ENCODE measurements at regions not wholly inside any gene's neighbourhood (a gene's known extent, or its start where the extent isn't known, plus 50 kb on each side); places are given as distances from the start of the nearest gene placed in this dataset.
A peak's percentile ranks its signal among the peaks of the same experiment; 100 is the strongest.

DNA sequence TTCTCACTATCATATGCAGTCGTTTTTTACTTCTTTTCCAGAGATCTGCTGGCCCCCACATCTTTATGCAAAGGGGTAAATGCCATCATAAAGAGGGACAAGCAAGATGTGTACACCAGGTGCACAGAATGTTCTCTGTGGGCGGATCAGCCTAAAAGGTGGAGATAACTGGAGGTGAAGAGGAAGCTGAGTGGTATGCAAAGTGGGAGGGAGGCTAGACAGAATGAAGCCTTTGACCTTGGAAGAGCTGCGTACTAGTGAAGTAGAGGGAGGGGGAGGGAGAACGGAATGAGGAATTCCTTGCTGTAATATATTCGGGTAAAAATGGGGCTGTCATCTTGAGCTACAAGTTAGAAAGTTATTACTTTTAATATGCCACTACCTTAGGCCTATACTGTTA is 287.5 kb upstream of the VRK2 start:
- Mint-ChIP-seq H3K36me3 (no peaks in the 10 kb centered on the region), H3K27ac (peak overlapping the region; percentile 58), H3K27me3 (ENCODE audit: low read depth) (no peaks in the 10 kb centered on the region), H3K9me3 (no peaks in the 10 kb centered on the region), H3K4me1 (peaks cover 31% of the 10 kb centered on the region), H3K4me3 (peak overlapping the region; percentile 61)
- DNase-seq (ENCODE audit: low spot score in 2 of 2, unreplicated experiment in 2 of 2) = no peak
- TF ChIP-seq, protein P1, sequence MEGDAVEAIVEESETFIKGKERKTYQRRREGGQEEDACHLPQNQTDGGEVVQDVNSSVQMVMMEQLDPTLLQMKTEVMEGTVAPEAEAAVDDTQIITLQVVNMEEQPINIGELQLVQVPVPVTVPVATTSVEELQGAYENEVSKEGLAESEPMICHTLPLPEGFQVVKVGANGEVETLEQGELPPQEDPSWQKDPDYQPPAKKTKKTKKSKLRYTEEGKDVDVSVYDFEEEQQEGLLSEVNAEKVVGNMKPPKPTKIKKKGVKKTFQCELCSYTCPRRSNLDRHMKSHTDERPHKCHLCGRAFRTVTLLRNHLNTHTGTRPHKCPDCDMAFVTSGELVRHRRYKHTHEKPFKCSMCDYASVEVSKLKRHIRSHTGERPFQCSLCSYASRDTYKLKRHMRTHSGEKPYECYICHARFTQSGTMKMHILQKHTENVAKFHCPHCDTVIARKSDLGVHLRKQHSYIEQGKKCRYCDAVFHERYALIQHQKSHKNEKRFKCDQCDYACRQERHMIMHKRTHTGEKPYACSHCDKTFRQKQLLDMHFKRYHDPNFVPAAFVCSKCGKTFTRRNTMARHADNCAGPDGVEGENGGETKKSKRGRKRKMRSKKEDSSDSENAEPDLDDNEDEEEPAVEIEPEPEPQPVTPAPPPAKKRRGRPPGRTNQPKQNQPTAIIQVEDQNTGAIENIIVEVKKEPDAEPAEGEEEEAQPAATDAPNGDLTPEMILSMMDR (IDR thresholded peaks at IDR 0.05; ENCODE audit: unreplicated experiment) = no peak

DNA sequence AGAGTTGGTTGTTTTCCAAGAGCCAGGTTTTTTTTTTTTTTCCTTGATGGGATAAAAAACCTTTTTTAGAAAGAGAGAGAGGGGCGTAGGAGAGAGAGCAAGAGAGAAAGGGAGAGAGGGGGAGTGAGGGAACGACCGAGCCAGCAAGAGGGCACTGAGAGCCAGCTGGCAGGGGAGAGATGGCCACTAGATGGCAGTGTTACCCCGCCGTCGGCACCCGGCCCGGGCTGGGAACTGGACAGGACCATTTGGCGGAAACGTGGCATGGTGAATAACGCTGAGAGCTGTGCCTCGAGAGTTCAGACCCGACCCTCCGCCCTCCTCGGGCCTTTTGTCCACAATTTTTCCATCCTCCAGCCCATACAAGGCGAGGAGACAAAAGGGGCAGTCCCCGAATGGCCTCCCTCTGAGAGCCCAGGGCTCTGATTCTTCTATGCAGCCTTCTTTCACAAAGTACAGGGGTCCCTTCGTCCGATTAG is 286.7 kb upstream of the VRK2 start:
- H3K27ac Mint-ChIP-seq = peak overlapping the region; percentile 85
- peak; percentile 80 to 99 for DNase-seq (ENCODE audit: low spot score in 2 of 2, unreplicated experiment in 2 of 2)
- H3K9me3 Mint-ChIP-seq = no peaks in the 10 kb centered on the region

DNA sequence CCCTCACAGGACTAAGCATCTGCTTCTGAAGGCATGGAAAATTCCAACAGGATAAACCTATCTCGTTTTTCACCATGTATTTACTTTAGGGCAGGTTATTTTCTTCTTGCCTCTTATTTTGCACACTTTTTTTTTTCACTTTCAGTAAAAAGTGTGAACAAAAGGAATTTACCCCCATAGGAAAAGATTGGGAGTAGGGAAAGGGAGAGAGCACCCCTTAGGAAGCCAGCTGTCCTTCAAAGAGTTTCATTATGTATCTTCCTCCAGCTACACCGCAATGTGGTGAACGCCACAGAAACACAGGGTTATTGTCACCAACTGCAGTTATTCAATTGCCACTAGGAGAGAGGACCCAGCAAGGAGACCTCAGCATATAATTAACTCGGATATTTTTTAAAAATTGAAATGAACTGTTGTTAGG is 286.2 kb upstream of the VRK2 start:
- Mint-ChIP-seq H3K36me3 (no peaks in the 10 kb centered on the region), H3K27me3 (ENCODE audit: low read depth) (no peaks in the 10 kb centered on the region), H3K27ac (peak overlapping the region; percentile 85), H3K4me3 (peak overlapping the region; percentile 61), H3K4me1 (peaks cover 31% of the 10 kb centered on the region), H3K9me3 (no peaks in the 10 kb centered on the region)
- TF ChIP-seq, protein P1 (IDR thresholded peaks at IDR 0.05; ENCODE audit: unreplicated experiment) = no peak
- no peak for DNase-seq (ENCODE audit: low spot score in 2 of 2, unreplicated experiment in 2 of 2)

More for the DNA sequence above, 286.7 kb upstream of the VRK2 start:
- Mint-ChIP-seq H3K27me3 (ENCODE audit: low read depth) (no peaks in the 10 kb centered on the region), H3K4me3 (peak overlapping the region; percentile 61), H3K4me1 (peaks cover 31% of the 10 kb centered on the region), H3K36me3 (no peaks in the 10 kb centered on the region)
- TF ChIP-seq, protein P1 (IDR thresholded peaks at IDR 0.05; ENCODE audit: unreplicated experiment) = peak; percentile 89

DNA sequence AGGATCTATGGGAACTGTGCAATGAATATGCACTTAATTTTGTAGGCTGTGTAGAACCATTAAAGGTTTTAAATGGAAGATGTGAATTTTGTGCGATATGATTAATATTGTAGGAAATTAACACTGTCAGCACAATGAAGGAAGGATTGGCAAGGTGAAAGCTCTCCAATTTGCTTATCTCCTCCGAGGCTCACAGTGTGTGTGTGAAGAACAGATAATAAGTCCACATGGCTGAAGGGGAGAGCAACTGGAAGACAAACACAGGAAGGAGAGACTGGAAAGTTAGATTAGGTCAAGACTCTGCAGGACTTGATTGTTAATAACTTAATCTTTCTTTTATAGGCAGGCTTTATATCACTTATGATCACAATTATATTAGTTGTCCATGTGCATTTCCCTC is 269.7 kb upstream of the VRK2 start:
- DNase-seq (ENCODE audit: low spot score in 2 of 2, unreplicated experiment in 2 of 2) = no peak
- TF ChIP-seq, protein P1 (IDR thresholded peaks at IDR 0.05; ENCODE audit: unreplicated experiment) = no peak
- no peaks in the 10 kb centered on the region for H3K27me3 Mint-ChIP-seq (ENCODE audit: low read depth)
- H3K4me3 Mint-ChIP-seq = no peak overlapping the region
- H3K4me1 Mint-ChIP-seq = no peaks in the 10 kb centered on the region
- H3K27ac Mint-ChIP-seq = no peak overlapping the region
- H3K9me3 Mint-ChIP-seq = no peaks in the 10 kb centered on the region
- no peaks in the 10 kb centered on the region for H3K36me3 Mint-ChIP-seq

DNA sequence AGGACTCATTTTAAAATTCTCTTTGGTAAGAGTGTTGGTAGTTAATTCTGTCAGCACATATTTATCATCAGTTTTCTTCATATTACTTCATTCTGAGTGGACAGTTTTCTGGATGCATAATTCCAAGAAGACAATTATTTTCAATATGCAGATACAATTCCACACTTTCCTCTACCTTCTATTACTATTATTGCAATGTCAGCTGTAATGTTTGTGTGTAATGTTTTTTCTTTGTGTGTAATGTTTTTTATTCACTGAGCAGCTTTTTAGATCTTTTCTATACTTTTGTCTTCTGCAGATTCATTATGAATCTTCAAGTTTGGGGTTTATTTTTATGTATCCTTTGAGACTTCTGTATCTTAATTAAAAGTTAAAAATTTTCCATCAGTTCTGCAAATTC is 264.0 kb upstream of the VRK2 start:
- H3K4me3 Mint-ChIP-seq = no peak overlapping the region
- no peaks in the 10 kb centered on the region for H3K27me3 Mint-ChIP-seq (ENCODE audit: low read depth)
- DNase-seq (ENCODE audit: low spot score in 2 of 2, unreplicated experiment in 2 of 2) = no peak

More for the DNA sequence above, 264.0 kb upstream of the VRK2 start:
- H3K9me3 Mint-ChIP-seq = no peaks in the 10 kb centered on the region
- no peak overlapping the region for H3K27ac Mint-ChIP-seq
- TF ChIP-seq, protein P1 (IDR thresholded peaks at IDR 0.05; ENCODE audit: unreplicated experiment) = no peak
- no peaks in the 10 kb centered on the region for H3K4me1 Mint-ChIP-seq
- no peaks in the 10 kb centered on the region for H3K36me3 Mint-ChIP-seq
